ENCODE measurements at regions not wholly inside any gene's neighbourhood (a gene's known extent, or its start where the extent isn't known, plus 50 kb on each side); places are given as distances from the start of the nearest gene placed in this dataset.
"Not testable (repeated sequence)": the region's sequence is repeated elsewhere in the genome, so short reads cannot be mapped to it uniquely, and the experiment has no call there.

GRCh38 chr12:89059721-89060541 lies 292.4 kb downstream of the DUSP6 start:
- TF ChIP-seq CTCF (IDR thresholded peaks at IDR 0.05 in 4 of 5, conservative IDR thresholded peaks at IDR 0.05 in 1 of 5) (no peak), POLR2A (IDR thresholded peaks at IDR 0.05) (no peak)
- H3K27me3 ChIP-seq = no peaks in the 10 kb centered on the region
- intact Hi-C loops (cut with DNase I; ENCODE audit: low total_unique reads) = no loop called here
- DNase-seq (no peak), ATAC-seq (no peak)
- in situ Hi-C loops (cut with MboI; ENCODE audit: low sequenced_read_pairs in 4 of 4) = loop anchor here in 1 of 4 donors (10.0 kb wide), 1 partner anchor 395 kb away; no protein-coding TSS in a partner anchor
- H3K9me3 ChIP-seq = no peaks in the 10 kb centered on the region
- H3K4me1 ChIP-seq = peaks cover 0 to 7% of the 10 kb centered on the region in 2 donors
- H3K4me3 ChIP-seq = no peak overlapping the region
- no peak overlapping the region for H3K27ac ChIP-seq
- no peaks in the 10 kb centered on the region for H3K36me3 ChIP-seq

- intact Hi-C loops (cut with DNase I; ENCODE audit: low total_unique reads) (no loop called here), in situ Hi-C loops (cut with MboI; ENCODE audit: low sequenced_read_pairs in 4 of 4) (loop anchor here in 1 of 4 donors (10.0 kb wide), 1 partner anchor 396 kb away; no protein-coding TSS in a partner anchor)
- ATAC-seq (no peak), DNase-seq (no peak)
- Histone ChIP-seq H3K4me1 (peaks cover 0 to 7% of the 10 kb centered on the region in 2 donors), H3K9me3 (no peaks in the 10 kb centered on the region), H3K27ac (no peak overlapping the region), H3K27me3 (no peaks in the 10 kb centered on the region), H3K36me3 (no peaks in the 10 kb centered on the region), H3K4me3 (no peak overlapping the region)
- TF ChIP-seq CTCF (IDR thresholded peaks at IDR 0.05 in 4 of 5, conservative IDR thresholded peaks at IDR 0.05 in 1 of 5) = no peak
- TF ChIP-seq POLR2A (IDR thresholded peaks at IDR 0.05) = no peak
Observed at GRCh38 chr12:89059056-89059455, 293.2 kb downstream of the DUSP6 start.

- DNase-seq (no peak), ATAC-seq (no peak)
- Histone ChIP-seq H3K9me3 (no peaks in the 10 kb centered on the region), H3K27ac (no peak overlapping the region), H3K4me3 (no peak overlapping the region), H3K27me3 (no peaks in the 10 kb centered on the region), H3K4me1 (peaks cover 0 to 7% of the 10 kb centered on the region in 2 donors), H3K36me3 (no peaks in the 10 kb centered on the region)
- TF ChIP-seq POLR2A (IDR thresholded peaks at IDR 0.05) (no peak), CTCF (IDR thresholded peaks at IDR 0.05 in 4 of 5, conservative IDR thresholded peaks at IDR 0.05 in 1 of 5) (no peak)
- intact Hi-C loops (cut with DNase I; ENCODE audit: low total_unique reads) = no loop called here
- in situ Hi-C loops (cut with MboI; ENCODE audit: low sequenced_read_pairs in 4 of 4) = loop anchor here in 1 of 4 donors (10.0 kb wide), 1 partner anchor 396 kb away; no protein-coding TSS in a partner anchor
Observed at GRCh38 chr12:89058402-89058801, 293.9 kb downstream of the DUSP6 start.

- H3K9me3 ChIP-seq; intact Hi-C loops (cut with DNase I; ENCODE audit: low total_unique reads); H3K27ac ChIP-seq; H3K36me3 ChIP-seq; H3K4me1 ChIP-seq; DNase-seq; H3K27me3 ChIP-seq; H3K4me3 ChIP-seq; ATAC-seq: not testable (repeated sequence)
- in situ Hi-C loops (cut with MboI; ENCODE audit: low sequenced_read_pairs in 4 of 4) = loop anchor here in 1 of 4 donors (10.0 kb wide), 1 partner anchor 401 kb away; no protein-coding TSS in a partner anchor
Observed at GRCh38 chr12:89053817-89054216, 298.5 kb downstream of the DUSP6 start.

- Histone ChIP-seq H3K4me1 (no peaks in the 10 kb centered on the region), H3K9me3 (no peaks in the 10 kb centered on the region), H3K4me3 (no peak overlapping the region), H3K27me3 (no peaks in the 10 kb centered on the region), H3K27ac (no peak overlapping the region), H3K36me3 (no peaks in the 10 kb centered on the region)
- intact Hi-C loops (cut with DNase I; ENCODE audit: low total_unique reads) (loop anchor here (1.0 kb wide), 1 partner anchor 410 kb away; no protein-coding TSS in a partner anchor), in situ Hi-C loops (cut with MboI; ENCODE audit: low sequenced_read_pairs in 4 of 4) (loop anchor here in 1 of 4 donors (10.0 kb wide), 1 partner anchor 404 kb away; no protein-coding TSS in a partner anchor)
- TF ChIP-seq CTCF (IDR thresholded peaks at IDR 0.05 in 4 of 5, conservative IDR thresholded peaks at IDR 0.05 in 1 of 5) (peak; percentile 54 to 88 (median 74)), POLR2A (IDR thresholded peaks at IDR 0.05) (no peak)
- DNase-seq (no peak), ATAC-seq (no peak)
Observed at GRCh38 chr12:89051065-89051677, 301.1 kb downstream of the DUSP6 start.
